ENCODE measurements at regions not wholly inside any gene's neighbourhood (a gene's known extent, or its start where the extent isn't known, plus 50 kb on each side); places are given as distances from the start of the nearest gene placed in this dataset.

DNA sequence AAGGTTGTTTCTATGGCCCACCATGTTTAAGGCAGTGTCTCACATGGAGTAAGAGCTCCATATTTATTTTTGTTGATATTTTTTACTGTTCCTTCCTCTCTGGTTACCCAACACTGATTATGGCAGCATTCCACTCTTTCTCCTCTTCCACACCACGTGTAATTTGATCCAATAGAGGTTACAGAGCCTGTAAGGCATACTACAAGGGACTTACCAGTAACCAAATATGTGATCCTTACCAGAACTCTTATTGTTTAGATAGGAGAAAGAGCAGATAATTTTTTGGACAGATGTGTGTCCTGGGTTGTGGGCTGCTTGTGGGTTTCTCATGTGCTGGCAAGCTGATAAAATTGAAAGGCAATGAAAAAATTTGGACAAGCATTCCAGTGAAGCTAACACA is 261.3 kb downstream of the TMEM167A start:
- TF ChIP-seq, protein P1, sequence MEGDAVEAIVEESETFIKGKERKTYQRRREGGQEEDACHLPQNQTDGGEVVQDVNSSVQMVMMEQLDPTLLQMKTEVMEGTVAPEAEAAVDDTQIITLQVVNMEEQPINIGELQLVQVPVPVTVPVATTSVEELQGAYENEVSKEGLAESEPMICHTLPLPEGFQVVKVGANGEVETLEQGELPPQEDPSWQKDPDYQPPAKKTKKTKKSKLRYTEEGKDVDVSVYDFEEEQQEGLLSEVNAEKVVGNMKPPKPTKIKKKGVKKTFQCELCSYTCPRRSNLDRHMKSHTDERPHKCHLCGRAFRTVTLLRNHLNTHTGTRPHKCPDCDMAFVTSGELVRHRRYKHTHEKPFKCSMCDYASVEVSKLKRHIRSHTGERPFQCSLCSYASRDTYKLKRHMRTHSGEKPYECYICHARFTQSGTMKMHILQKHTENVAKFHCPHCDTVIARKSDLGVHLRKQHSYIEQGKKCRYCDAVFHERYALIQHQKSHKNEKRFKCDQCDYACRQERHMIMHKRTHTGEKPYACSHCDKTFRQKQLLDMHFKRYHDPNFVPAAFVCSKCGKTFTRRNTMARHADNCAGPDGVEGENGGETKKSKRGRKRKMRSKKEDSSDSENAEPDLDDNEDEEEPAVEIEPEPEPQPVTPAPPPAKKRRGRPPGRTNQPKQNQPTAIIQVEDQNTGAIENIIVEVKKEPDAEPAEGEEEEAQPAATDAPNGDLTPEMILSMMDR (IDR thresholded peaks at IDR 0.05) = no peak
- TF ChIP-seq POLR2A (IDR thresholded peaks at IDR 0.05) = no peak

All from uterus (tissue), 2 donors.